GM21367 (cell line): ENCODE measurements at regions not wholly inside any gene's neighbourhood (a gene's known extent, or its start where the extent isn't known, plus 50 kb on each side); places are given as distances from the start of the nearest gene placed in this dataset.

Experiments
- ATAC-seq: cut with Tn5 transposase; IDR thresholded peaks from one replicate; pipeline ENCODE4 v1.9.1; 2021; ENCODE audit not compliant: unreplicated experiment

- ATAC-seq = no peak
Measured at GRCh38 chr2:37588316-37588777, 83.1 kb downstream of the CDC42EP3 start.

DNA sequence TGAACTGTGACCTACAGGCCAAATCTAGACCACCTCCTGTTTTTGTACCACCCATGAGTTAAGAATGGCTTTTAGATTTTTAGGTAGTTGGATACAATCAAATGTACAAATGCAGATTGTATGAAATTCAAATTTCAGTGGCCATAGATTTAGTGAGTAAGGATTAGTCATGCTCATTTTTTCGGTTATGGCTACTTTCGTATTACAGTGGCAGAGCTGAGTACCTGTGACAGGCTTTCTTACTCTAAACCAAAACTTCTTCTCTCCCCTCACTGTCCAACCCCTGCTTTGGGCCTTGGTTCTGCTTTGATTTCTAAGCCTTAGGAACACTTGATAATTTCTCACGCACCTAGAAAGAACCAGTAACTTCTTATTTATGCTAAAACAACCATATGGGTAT is 82.1 kb downstream of the CDC42EP3 start:
- ATAC-seq = no peak

DNA sequence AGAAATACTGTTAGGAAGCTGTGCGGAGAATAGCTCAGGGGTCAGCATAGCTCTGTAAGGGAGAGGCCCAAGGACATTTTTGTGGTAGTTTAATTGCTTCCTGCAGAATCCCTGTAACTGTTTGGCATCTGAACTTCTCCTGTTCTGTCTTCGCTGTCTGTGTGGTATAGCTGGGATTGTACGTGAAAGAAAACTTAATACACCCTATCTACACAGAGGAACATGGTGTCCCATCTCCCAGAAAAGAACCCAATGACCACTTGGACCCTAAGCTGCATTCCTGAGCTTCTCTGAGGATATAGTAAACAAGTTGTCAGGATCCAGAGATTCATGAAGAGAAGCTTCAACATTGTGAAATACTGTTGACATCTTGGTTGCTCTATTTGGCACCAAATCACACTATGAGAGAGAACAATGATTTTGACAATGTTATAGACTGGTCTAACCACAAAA is 81.3 kb downstream of the CDC42EP3 start:
- no peak for ATAC-seq
